DMS114 treated with DMSO at 0.1 percent for 48 hours (cell line): ENCODE measurements at regions not wholly inside any gene's neighbourhood (a gene's known extent, or its start where the extent isn't known, plus 50 kb on each side); places are given as distances from the start of the nearest gene placed in this dataset.
"Not testable (repeated sequence)": the region's sequence is repeated elsewhere in the genome, so short reads cannot be mapped to it uniquely, and the experiment has no call there.

Experiments used
- DNase-seq: peaks from one replicate; lab custom pipeline; 2025; ENCODE audit not compliant: unreplicated experiment; lab: John Stamatoyannopoulos, UW

- no peak for DNase-seq
These were observed 474.9 kb downstream of the EIPR1 start for GRCh38 chr2:2902547-2903281.

GRCh38 chr2:2901384-2902345 is 476.0 kb downstream of the EIPR1 start:
- no peak for DNase-seq

- no peak for DNase-seq
These were observed 477.8 kb downstream of the EIPR1 start for GRCh38 chr2:2899826-2900225.

- DNase-seq, result no peak
These were observed 478.9 kb downstream of the EIPR1 start for GRCh38 chr2:2898744-2899143.

- no peak for DNase-seq
These were observed 481.0 kb downstream of the EIPR1 start for GRCh38 chr2:2896643-2897042.

GRCh38 chr2:2896011-2896410 is 481.6 kb downstream of the EIPR1 start:
- no peak for DNase-seq

GRCh38 chr2:2894011-2894410 is 483.6 kb downstream of the EIPR1 start:
- not testable (repeated sequence) for DNase-seq

GRCh38 chr2:2892892-2893291 is 484.7 kb downstream of the EIPR1 start:
- DNase-seq, result no peak

GRCh38 chr2:2892378-2892777 is 485.2 kb downstream of the EIPR1 start:
- no peak for DNase-seq

- DNase-seq, result no peak
These were observed 486.7 kb downstream of the EIPR1 start for GRCh38 chr2:2890901-2891300.

GRCh38 chr2:2890246-2890645 is 487.4 kb downstream of the EIPR1 start:
- DNase-seq, result no peak

- no peak for DNase-seq
These were observed 488.0 kb downstream of the EIPR1 start for GRCh38 chr2:2889646-2890045.

- no peak for DNase-seq
These were observed 488.5 kb downstream of the EIPR1 start for GRCh38 chr2:2889141-2889540.

GRCh38 chr2:2887772-2888387 is 489.7 kb downstream of the EIPR1 start:
- DNase-seq, result no peak

- DNase-seq, result no peak
These were observed 490.7 kb downstream of the EIPR1 start for GRCh38 chr2:2886922-2887321.

GRCh38 chr2:2881499-2881898 is 496.1 kb downstream of the EIPR1 start:
- DNase-seq, result no peak

GRCh38 chr2:2880938-2881337 is 496.7 kb downstream of the EIPR1 start:
- DNase-seq, result no peak

GRCh38 chr2:2879781-2880180 is 497.8 kb downstream of the EIPR1 start:
- no peak for DNase-seq

- DNase-seq, result no peak
These were observed 498.5 kb downstream of the EIPR1 start for GRCh38 chr2:2879071-2879470.

GRCh38 chr2:2877427-2877826 is 500.2 kb downstream of the EIPR1 start:
- no peak for DNase-seq

- DNase-seq, result no peak
These were observed 501.0 kb downstream of the EIPR1 start for GRCh38 chr2:2876331-2877221.
